ENCODE measurements at regions not wholly inside any gene's neighbourhood (a gene's known extent, or its start where the extent isn't known, plus 50 kb on each side); places are given as distances from the start of the nearest gene placed in this dataset.

DNA sequence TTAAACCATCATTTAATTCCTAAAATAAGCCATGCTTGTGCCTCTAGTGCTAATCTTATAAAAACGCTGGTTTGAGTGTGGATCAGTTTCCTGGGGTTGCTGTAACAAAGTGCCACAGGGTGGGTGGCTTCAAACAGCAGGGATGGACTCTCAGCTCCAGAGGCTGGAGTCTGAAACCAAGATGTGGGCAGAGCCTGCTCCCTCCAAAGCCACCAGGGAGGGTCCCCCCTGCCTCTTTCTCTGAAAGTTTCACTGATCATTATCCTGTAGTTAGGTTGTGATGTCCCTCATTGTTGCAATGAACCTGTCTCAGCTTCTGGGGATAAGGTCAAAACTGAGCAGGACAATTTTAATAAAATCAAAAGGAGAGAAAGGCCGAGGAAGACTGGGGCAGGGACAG is 251.9 kb upstream of the TCERG1L start:
- no peaks in the 10 kb centered on the region for H3K36me3 ChIP-seq (ENCODE audit: control insufficient read depth in 4 of 4, insufficient read depth in 4 of 4, low read length in 4 of 4)
- no peak overlapping the region for H3K27ac ChIP-seq (ENCODE audit: low read depth in 1 of 2, low read length in 1 of 2)
- peaks cover 0 to 3% (median 2%) of the 10 kb centered on the region in 3 donors for H3K27me3 ChIP-seq (ENCODE audit: control insufficient read depth in 3 of 3, insufficient read depth in 3 of 3, low read length in 2 of 3)
- TF ChIP-seq, protein P1, sequence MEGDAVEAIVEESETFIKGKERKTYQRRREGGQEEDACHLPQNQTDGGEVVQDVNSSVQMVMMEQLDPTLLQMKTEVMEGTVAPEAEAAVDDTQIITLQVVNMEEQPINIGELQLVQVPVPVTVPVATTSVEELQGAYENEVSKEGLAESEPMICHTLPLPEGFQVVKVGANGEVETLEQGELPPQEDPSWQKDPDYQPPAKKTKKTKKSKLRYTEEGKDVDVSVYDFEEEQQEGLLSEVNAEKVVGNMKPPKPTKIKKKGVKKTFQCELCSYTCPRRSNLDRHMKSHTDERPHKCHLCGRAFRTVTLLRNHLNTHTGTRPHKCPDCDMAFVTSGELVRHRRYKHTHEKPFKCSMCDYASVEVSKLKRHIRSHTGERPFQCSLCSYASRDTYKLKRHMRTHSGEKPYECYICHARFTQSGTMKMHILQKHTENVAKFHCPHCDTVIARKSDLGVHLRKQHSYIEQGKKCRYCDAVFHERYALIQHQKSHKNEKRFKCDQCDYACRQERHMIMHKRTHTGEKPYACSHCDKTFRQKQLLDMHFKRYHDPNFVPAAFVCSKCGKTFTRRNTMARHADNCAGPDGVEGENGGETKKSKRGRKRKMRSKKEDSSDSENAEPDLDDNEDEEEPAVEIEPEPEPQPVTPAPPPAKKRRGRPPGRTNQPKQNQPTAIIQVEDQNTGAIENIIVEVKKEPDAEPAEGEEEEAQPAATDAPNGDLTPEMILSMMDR (IDR thresholded peaks at IDR 0.05; ENCODE audit: control extremely low read depth, extremely low read depth) = no peak
- peaks cover 0 to 7% (median 0%) of the 10 kb centered on the region in 4 donors for H3K9me3 ChIP-seq (ENCODE audit: control insufficient read depth in 4 of 4, insufficient read depth in 3 of 4, low read length in 3 of 4)
- ATAC-seq (ENCODE audit: insufficient read depth, low FRiP score) (no peak), DNase-seq (no peak)
- 77 to 86% methylated on average over 2 of the region's 2 CpGs for WGBS, 2 donors
- no peaks in the 10 kb centered on the region for H3K4me1 ChIP-seq (ENCODE audit: control insufficient read depth in 5 of 5, insufficient read depth in 5 of 5, low read length in 5 of 5)
- H3K4me3 ChIP-seq = no peak overlapping the region
- H3K9ac ChIP-seq (ENCODE audit: insufficient read depth in 1 of 2, low read length in 2 of 2) = no peak overlapping the region

GRCh38 chr10:131567279-131568162 is 256.0 kb upstream of the TCERG1L start:
- no peaks in the 10 kb centered on the region for H3K4me1 ChIP-seq (ENCODE audit: control insufficient read depth in 5 of 5, insufficient read depth in 5 of 5, low read length in 5 of 5)
- DNase-seq (no peak), ATAC-seq (ENCODE audit: insufficient read depth, low FRiP score) (no peak)
- TF ChIP-seq, protein P1 (IDR thresholded peaks at IDR 0.05; ENCODE audit: control extremely low read depth, extremely low read depth) = no peak
- no peak overlapping the region for H3K9ac ChIP-seq (ENCODE audit: insufficient read depth in 1 of 2, low read length in 2 of 2)
- no peaks in the 10 kb centered on the region for H3K27me3 ChIP-seq (ENCODE audit: control insufficient read depth in 3 of 3, insufficient read depth in 3 of 3, low read length in 2 of 3)
- H3K27ac ChIP-seq (ENCODE audit: low read depth in 1 of 2, low read length in 1 of 2) = no peak overlapping the region
- H3K36me3 ChIP-seq (ENCODE audit: control insufficient read depth in 4 of 4, insufficient read depth in 4 of 4, low read length in 4 of 4) = no peaks in the 10 kb centered on the region
- H3K4me3 ChIP-seq = no peak overlapping the region
- H3K9me3 ChIP-seq (ENCODE audit: control insufficient read depth in 4 of 4, insufficient read depth in 3 of 4, low read length in 3 of 4) = peaks cover 0 to 5% (median 0%) of the 10 kb centered on the region in 4 donors
- 72 to 75% methylated on average over 15 of the region's 15 CpGs for WGBS, 2 donors

- Histone ChIP-seq H3K4me3 (no peak overlapping the region), H3K36me3 (ENCODE audit: control insufficient read depth in 4 of 4, insufficient read depth in 4 of 4, low read length in 4 of 4) (no peaks in the 10 kb centered on the region), H3K27me3 (ENCODE audit: control insufficient read depth in 3 of 3, insufficient read depth in 3 of 3, low read length in 2 of 3) (no peaks in the 10 kb centered on the region), H3K27ac (ENCODE audit: low read depth in 1 of 2, low read length in 1 of 2) (no peak overlapping the region), H3K9me3 (ENCODE audit: control insufficient read depth in 4 of 4, insufficient read depth in 3 of 4, low read length in 3 of 4) (peaks cover 0 to 3% (median 0%) of the 10 kb centered on the region in 4 donors), H3K9ac (ENCODE audit: insufficient read depth in 1 of 2, low read length in 2 of 2) (no peak overlapping the region), H3K4me1 (ENCODE audit: control insufficient read depth in 5 of 5, insufficient read depth in 5 of 5, low read length in 5 of 5) (no peaks in the 10 kb centered on the region)
- TF ChIP-seq, protein P1 (IDR thresholded peaks at IDR 0.05; ENCODE audit: control extremely low read depth, extremely low read depth) = no peak
- DNase-seq = no peak
- ATAC-seq (ENCODE audit: insufficient read depth, low FRiP score) = no peak
- 57 to 62% methylated on average over 7 of the region's 7 CpGs for WGBS, 2 donors
These were observed 257.3 kb upstream of the TCERG1L start for GRCh38 chr10:131568866-131569265.
